Large intestine (tissue), 3 donors: ENCODE measurements at regions not wholly inside any gene's neighbourhood (a gene's known extent, or its start where the extent isn't known, plus 50 kb on each side); places are given as distances from the start of the nearest gene placed in this dataset.
"Not testable (repeated sequence)": the region's sequence is repeated elsewhere in the genome, so short reads cannot be mapped to it uniquely, and the experiment has no call there.

Experiments
- DNase-seq, 2 donors: peaks; one replicate each; pipeline versions ENCODE4 v3.0.0 to v3.0.0-alpha.2; 2013
- H3K27ac ChIP-seq: one replicate; pipeline ENCODE4 v1.5.1; 2013; ENCODE audit warnings: low read length
- H3K27me3 ChIP-seq: 2 replicates; pipeline ENCODE4 v1.6.1; 2013; ENCODE audit warnings: low read length; ENCODE audit not compliant: control insufficient read depth, insufficient read depth
- H3K36me3 ChIP-seq: 2 replicates; pipeline ENCODE4 v1.6.1; 2013; ENCODE audit warnings: low read length; ENCODE audit not compliant: control insufficient read depth, insufficient read depth
- H3K4me1 ChIP-seq: one replicate; pipeline ENCODE4 v1.6.1; 2013; ENCODE audit warnings: low read length; ENCODE audit not compliant: control insufficient read depth, insufficient read depth
- H3K4me3 ChIP-seq: one replicate; pipeline ENCODE4 v1.5.1; 2013; ENCODE audit warnings: low read length
- H3K9me3 ChIP-seq: one replicate; pipeline ENCODE4 v1.6.1; 2013; ENCODE audit warnings: mild to moderate bottlenecking, low read depth, low read length, moderate library complexity; ENCODE audit not compliant: control insufficient read depth
- WGBS: methylation state at CpG from one replicate; pipeline ENCODE4 v1.1.5; 2013; ENCODE audit warnings: low lambda C conversion rate; ENCODE audit not compliant: insufficient coverage; 5-methylcytosine and 5-hydroxymethylcytosine counted together

- no peaks in the 10 kb centered on the region for H3K4me1 ChIP-seq
- peaks cover 2% of the 10 kb centered on the region for H3K9me3 ChIP-seq
- no peak overlapping the region for H3K27ac ChIP-seq
- H3K36me3 ChIP-seq = no peaks in the 10 kb centered on the region
- H3K27me3 ChIP-seq = no peaks in the 10 kb centered on the region
- WGBS = no CpG with 5 or more reads among the region's 5 CpGs
- no peak overlapping the region for H3K4me3 ChIP-seq
- DNase-seq = no peak
Observed at GRCh38 chr3:17877299-17877698, 134.9 kb upstream of the TBC1D5 start.

DNA sequence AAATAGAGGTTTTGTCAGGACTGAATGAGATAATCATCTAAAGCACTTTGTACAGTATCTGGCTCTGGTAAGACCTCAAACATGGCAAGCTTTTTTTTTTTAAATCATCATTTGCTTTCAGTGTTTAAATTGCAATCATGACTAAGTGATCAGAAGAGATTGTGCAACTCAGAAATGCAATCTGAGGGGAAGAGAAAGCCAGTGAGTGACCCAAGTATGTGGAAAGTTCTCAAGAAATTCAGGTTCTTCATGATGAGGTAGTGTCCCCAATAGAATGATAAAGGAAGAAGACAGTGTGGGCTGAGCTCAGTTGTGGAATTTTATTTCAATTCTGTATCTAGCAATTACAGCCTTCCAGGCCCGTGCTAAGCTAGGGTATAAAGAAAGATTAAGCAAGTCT, 132.2 kb upstream of the TBC1D5 start:
- Histone ChIP-seq H3K4me3 (no peak overlapping the region), H3K27ac (no peak overlapping the region), H3K4me1 (no peaks in the 10 kb centered on the region), H3K27me3 (no peaks in the 10 kb centered on the region), H3K9me3 (peaks cover 2% of the 10 kb centered on the region), H3K36me3 (no peaks in the 10 kb centered on the region)
- 17% methylated on average over 1 of the region's 1 CpG for WGBS
- no peak for DNase-seq

- H3K36me3 ChIP-seq = no peaks in the 10 kb centered on the region
- 100% methylated on average over 2 of the region's 13 CpGs for WGBS
- H3K4me3 ChIP-seq = no peak overlapping the region
- DNase-seq = no peak
- peaks cover 2% of the 10 kb centered on the region for H3K9me3 ChIP-seq
- no peaks in the 10 kb centered on the region for H3K27me3 ChIP-seq
- no peak overlapping the region for H3K27ac ChIP-seq
- H3K4me1 ChIP-seq = no peaks in the 10 kb centered on the region
Observed at GRCh38 chr3:17872457-17872856, 130.0 kb upstream of the TBC1D5 start.

GRCh38 chr3:17865631-17866030, 123.2 kb upstream of the TBC1D5 start:
- H3K27me3 ChIP-seq = no peaks in the 10 kb centered on the region
- H3K27ac ChIP-seq = no peak overlapping the region
- DNase-seq = no peak
- no peaks in the 10 kb centered on the region for H3K9me3 ChIP-seq
- 100% methylated on average over 1 of the region's 3 CpGs for WGBS
- no peaks in the 10 kb centered on the region for H3K36me3 ChIP-seq
- no peaks in the 10 kb centered on the region for H3K4me1 ChIP-seq
- H3K4me3 ChIP-seq = no peak overlapping the region

GRCh38 chr3:17861476-17861875, 119.0 kb upstream of the TBC1D5 start:
- 87% methylated on average over 2 of the region's 2 CpGs for WGBS
- no peak for DNase-seq
- Histone ChIP-seq H3K4me3 (no peak overlapping the region), H3K9me3 (no peaks in the 10 kb centered on the region), H3K27ac (no peak overlapping the region), H3K4me1 (no peaks in the 10 kb centered on the region), H3K36me3 (no peaks in the 10 kb centered on the region), H3K27me3 (no peaks in the 10 kb centered on the region)

DNA sequence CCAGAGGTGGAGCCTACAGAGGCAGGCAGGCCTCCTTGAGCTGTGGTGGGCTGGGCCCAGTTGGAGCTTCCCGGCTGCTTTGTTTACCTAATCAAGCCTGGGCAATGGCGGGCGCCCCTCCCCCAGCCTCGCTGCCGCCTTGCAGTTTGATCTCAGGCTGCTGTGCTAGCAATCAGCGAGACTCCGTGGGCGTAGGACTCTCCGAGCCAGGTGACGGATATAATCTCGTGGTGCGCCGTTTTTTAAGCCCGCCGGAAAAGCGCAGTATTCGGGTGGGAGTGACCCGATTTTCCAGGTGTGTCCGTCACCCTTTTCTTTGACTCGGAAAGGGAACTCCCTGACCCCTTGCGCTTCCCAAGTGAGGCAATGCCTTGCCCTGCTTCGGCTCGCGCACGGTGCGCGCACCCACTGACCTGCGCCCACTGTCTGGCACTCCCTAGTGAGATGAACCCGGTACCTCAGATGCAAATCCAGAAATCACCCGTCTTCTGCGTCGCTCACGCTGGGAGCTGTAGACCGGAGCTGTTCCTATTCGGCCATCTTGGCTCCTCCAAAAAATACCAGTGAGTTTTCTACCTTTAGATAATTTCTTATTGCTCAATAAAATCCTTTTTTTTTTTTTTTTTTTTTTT, 118.5 kb upstream of the TBC1D5 start:
- not testable (repeated sequence) for H3K4me3 ChIP-seq, H3K27ac ChIP-seq
- WGBS = 93% methylated on average over 3 of the region's 35 CpGs

DNA sequence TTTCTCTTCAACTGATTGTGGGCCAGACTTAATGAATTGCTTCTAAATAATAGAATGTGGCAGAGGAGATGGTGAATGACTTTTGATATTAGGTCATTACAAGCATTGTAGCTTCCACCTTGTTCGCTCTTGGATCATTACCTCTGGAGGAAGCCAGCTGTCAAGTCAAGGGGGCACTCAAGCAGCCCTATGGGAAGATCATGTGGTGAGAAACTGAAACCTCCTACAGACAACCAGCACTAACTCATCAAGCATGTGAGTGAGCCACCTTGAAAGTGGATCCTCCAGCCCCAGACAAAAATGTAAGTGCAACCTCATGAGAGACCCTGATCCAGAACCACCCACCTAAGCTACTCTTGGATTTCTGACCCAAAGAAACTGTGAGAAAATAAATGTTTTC, 109.8 kb upstream of the TBC1D5 start:
- WGBS = no CpG with 5 or more reads among the region's 1 CpG

More for the DNA sequence above, 118.5 kb upstream of the TBC1D5 start:
- not testable (repeated sequence) for H3K9me3 ChIP-seq, H3K4me1 ChIP-seq, H3K36me3 ChIP-seq, H3K27me3 ChIP-seq, DNase-seq

DNA sequence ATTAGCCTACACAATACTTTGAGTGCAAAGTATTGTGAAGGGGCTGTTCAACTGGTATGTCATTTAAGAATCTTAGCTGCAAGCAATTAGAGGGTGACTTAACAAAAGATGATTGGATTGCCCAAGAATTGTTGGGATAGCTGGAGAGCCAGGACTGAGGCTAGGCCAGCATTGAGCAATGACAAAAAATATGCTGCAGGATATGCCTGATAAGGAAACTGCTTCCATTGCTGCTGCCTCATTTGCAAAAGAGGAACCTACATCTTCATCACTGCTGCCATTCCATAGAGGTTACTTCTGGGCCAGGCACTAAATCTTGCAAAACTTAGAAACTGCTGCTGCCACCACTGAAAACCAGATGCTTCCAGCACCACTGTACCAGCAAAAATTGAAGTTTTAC, 108.0 kb upstream of the TBC1D5 start:
- H3K27ac ChIP-seq = no peak overlapping the region
- H3K27me3 ChIP-seq = no peaks in the 10 kb centered on the region
- H3K9me3 ChIP-seq = no peaks in the 10 kb centered on the region
- no peak for DNase-seq
- H3K4me1 ChIP-seq = no peaks in the 10 kb centered on the region
- H3K4me3 ChIP-seq = no peak overlapping the region
- H3K36me3 ChIP-seq = no peaks in the 10 kb centered on the region

More for the DNA sequence above, 109.8 kb upstream of the TBC1D5 start:
- Histone ChIP-seq H3K4me1 (no peaks in the 10 kb centered on the region), H3K36me3 (no peaks in the 10 kb centered on the region), H3K9me3 (no peaks in the 10 kb centered on the region), H3K27me3 (no peaks in the 10 kb centered on the region), H3K27ac (no peak overlapping the region), H3K4me3 (no peak overlapping the region)
- DNase-seq = no peak

DNA sequence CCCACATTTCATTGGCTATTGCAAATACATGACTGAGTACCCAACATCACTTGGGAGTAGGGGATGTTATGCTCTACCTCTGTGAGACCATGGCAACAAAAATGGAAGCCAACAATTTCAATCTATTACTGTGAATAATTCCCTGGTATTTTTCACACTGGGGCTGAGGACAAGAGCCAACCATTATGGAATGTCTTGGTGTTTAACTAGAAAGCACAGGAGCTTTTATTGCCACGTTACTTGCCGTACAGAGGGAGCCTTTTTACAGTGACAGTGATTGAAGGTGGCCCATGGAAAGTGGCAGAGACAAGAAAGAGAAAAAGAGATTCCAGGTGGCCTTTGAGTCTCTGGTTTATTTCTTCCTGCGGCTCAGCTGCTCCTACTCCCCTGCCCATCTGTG, 105.7 kb upstream of the TBC1D5 start:
- no peaks in the 10 kb centered on the region for H3K4me1 ChIP-seq
- no peak overlapping the region for H3K4me3 ChIP-seq
- H3K27ac ChIP-seq = no peak overlapping the region
- H3K27me3 ChIP-seq = no peaks in the 10 kb centered on the region
- DNase-seq = no peak
- H3K9me3 ChIP-seq = no peaks in the 10 kb centered on the region
- H3K36me3 ChIP-seq = no peaks in the 10 kb centered on the region
- no CpG with 5 or more reads among the region's 3 CpGs for WGBS

DNA sequence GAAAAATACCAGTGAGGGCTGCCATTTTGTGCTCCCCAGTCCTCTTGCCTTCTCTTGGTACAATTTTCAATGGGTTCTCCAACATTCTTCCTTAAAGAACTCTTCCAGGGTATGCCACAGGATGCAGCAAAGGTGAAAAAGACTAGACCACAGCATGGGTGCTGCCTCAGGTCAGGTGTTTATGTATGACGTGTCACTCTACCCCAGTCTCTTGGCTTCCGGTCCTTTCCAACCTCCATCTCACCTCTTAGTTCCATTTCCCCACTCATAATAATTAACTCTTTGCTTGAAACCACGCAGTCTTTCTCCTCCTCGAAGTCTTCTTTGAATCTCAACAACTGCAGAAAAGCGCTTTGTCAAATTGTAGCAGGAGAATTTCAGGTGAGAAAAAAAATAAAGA, 104.7 kb upstream of the TBC1D5 start:
- DNase-seq = no peak
- no peaks in the 10 kb centered on the region for H3K4me1 ChIP-seq
- no peaks in the 10 kb centered on the region for H3K9me3 ChIP-seq
- no peak overlapping the region for H3K4me3 ChIP-seq
- 94% methylated on average over 3 of the region's 5 CpGs for WGBS
- no peaks in the 10 kb centered on the region for H3K27me3 ChIP-seq
- H3K36me3 ChIP-seq = no peaks in the 10 kb centered on the region
- H3K27ac ChIP-seq = no peak overlapping the region

DNA sequence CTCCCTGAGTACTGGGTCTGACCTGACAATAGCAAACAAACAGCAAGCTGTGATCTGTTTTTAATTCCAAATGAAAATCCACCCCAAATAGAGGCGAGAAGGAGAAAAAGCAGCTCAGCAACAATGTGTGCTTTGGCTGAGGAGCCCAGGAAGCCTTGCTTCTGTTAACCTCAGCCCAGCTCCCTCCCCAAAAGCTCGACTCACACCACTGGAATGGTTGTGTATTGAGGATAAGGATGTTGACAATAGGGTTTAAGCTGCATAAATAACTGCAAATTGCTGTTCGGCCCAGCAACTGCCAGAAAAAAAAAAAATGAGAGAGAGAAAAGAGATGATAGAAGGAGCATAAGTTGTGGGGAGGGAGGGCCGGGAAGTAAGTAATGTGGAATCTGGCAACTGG, 104.0 kb upstream of the TBC1D5 start:
- 33% methylated on average over 1 of the region's 4 CpGs for WGBS
- Histone ChIP-seq H3K36me3 (no peaks in the 10 kb centered on the region), H3K9me3 (no peaks in the 10 kb centered on the region), H3K4me1 (no peaks in the 10 kb centered on the region), H3K4me3 (no peak overlapping the region), H3K27ac (no peak overlapping the region), H3K27me3 (no peaks in the 10 kb centered on the region)
- DNase-seq = peak in 1 of 2 donors; percentile 18
